GM21717 (cell line): ENCODE measurements at regions not wholly inside any gene's neighbourhood (a gene's known extent, or its start where the extent isn't known, plus 50 kb on each side); places are given as distances from the start of the nearest gene placed in this dataset.

ENCODE experiments used
- ATAC-seq: cut with Tn5 transposase; IDR thresholded peaks from one replicate; pipeline ENCODE4 v1.9.1; 2021; ENCODE audit warnings: mild to moderate bottlenecking, moderate library complexity; ENCODE audit not compliant: unreplicated experiment

DNA sequence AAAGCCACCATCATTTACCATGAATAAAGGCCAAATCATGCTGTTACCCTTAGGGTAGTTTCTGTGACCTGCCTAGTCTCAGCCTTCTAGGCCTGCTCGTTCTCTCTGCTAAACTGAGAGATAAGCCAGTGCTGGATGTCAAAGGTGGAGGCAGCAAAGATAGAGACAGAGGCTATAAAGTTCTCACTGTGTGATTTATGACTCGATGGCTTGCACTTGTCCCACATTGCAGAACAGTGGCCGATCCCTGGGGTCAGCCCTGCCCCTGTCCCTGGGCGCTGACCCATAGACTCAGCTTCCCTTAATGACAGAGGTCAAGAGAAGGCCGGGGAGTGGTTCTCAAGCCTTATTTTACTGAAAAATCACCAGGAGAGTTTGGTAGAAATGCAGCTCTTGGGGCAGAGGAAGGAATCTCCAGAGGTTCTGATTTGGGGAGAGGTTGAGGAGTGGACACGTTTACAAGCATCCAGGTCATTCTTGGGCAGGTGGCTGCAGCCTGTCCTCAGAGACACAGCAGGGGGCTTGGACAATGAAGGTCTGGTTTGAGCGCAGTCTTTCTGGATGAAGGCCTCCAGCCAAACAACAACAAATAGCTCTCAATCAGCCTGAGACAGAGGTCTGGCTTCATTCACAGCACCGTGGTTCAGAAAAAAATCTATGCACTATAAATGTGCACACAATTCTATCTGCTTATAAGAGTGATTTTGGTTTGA, 143.5 kb downstream of the ACKR3 start:
- ATAC-seq, result no peak

DNA sequence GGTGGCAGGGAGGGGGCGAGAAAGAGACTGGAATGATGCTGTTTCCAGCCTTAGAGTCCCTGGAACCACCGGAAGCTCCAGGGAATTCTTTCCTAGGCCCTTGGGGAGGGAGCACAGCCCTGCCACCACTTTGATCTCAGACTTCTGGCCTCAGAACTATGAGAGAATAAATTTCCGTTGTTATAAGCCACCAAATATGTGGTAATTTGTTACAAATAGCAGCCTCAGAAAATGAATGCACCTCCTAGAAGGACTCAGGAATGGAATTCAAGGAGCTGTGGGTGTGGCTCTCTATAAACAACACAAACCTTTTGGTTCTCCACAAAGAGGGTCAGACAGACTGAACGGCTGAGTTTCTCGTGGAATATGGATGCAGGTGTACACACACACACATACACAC, 144.5 kb downstream of the ACKR3 start:
- ATAC-seq, result no peak

DNA sequence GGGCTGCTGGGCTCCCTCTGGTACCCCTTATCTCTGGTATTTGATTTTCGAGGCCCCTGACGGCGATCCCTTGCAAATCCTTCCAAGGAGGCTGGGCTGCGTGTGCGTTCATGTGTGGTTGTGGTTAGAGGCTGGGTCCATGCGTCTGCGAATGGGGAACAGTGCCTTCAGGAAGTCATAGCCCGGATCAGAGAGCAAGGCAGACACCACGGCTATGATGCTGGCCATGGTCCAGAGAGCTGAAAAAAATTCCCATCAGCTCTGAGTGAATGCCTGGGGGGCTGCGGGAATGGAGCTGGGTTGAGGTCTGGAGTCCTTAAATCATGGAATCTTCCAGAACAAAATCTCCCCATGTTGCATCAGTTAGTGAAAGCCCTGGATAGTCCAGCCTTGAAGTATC, 145.5 kb downstream of the ACKR3 start:
- no peak for ATAC-seq

DNA sequence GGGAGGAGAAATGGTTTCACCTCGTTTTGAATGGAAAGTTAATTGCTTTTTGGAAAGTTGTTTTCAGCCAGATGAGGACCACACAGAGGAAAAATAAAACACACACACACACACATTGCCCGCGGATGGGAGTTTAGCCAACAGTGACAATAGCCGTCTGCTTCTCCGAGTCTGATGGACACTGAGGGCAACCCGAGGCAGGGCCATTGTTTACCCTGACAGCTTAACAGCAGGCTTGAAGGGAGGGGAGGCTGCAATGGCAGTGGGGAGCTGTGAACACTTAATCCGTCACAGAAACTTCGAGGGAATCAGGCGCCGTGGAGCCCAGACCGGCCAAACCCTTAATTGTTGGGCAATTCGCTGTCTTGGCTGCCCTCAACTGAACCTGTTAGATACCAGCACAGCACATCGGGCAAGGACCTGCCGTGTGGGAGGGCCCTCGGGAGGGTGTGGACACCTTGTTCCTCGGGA, 145.9 kb downstream of the ACKR3 start:
- no peak for ATAC-seq

DNA sequence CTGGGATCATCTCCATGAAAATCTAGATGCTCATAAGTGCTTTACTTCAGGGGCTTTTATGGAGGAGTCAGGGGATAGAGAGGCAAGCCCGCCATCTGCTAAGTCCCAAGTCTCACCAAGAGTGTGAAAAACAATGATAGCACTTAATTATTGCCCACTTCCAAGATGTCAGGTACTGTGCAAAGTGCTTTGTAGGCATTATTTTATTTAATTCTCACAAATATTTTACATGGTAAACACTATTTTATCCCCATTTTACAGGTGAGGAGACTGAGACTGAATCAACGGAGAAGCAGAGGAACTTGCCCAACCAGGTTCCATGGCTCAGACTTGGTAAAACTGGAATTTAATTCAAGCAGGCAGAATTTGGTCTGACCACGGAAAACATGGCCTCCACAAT, 147.5 kb downstream of the ACKR3 start:
- no peak for ATAC-seq

DNA sequence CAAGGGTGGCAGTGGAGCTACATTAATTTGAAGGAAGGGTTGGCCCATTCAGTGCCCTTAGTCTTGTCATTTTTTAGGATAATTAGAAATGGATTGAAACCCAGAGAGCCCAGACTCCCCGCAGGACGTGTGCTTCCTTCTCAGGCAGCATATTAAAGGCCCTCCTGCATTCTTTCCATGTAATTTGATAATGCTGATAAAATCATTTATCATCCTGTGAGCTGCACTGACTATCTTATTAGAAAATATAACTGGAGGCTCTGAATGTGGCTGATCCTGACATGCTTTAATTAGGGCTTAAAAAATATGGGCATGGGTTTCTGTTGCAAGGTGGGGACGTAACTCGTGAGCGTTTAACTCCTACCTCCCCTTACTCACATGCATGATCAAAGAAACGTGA, 148.1 kb downstream of the ACKR3 start:
- ATAC-seq, result no peak

DNA sequence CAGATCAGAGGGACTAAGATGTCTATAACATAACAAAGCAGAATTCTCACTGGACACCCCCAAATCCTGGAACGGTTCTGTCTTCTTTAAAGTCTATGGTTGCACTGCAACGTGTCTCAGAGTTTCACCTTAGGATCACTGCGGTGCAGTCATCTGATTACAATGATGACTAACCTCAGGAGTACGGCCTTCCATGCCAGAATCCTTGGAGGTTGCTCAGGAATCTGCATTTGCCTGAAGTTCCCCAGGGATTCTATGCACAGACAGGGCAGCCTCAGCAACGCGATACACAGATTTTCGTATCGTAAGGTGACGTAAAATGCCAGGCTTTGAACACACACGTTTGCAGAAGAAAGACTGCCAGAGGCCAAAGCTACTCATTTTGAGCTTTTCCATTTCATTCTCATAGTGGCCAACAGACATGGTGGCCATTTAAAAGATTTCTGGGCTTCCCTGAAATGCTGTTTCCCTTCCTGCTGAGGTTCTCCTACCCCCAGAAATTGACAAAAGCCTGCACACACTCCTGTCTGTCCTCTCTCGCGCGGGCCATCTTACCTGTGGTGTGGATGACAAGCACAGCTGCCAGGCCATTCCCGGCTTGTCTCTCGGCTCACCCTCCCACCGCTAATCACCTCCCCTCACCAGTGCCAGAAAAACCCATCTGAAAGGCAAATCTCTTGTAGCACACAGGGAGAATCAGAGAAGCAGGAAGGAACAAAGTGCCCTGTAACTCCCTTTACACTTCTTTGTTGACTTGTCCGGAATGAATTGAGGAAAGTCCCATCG, 148.8 kb downstream of the ACKR3 start:
- no peak for ATAC-seq

DNA sequence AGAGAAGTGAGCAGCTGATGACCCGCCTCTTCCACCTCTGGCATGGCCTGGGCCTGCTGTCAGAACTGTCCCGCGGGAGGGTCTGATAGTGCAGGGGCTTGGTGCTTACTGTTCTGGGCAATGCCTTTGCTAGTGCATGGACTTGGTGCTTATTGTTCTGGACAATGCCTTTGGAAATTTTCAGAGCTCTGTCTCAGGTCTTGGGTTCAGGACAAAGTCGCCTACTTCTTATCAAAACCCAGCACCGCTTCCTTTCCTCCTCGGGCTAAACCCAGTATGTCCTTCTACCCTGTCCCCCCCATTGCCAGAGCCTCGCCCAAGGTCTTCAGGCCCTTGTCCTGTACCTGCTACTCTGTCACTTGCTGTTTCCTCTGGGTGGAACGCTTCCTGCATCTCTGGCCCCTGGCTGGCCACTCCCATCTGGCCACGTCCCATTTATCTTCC, 149.6 kb downstream of the ACKR3 start:
- no peak for ATAC-seq

DNA sequence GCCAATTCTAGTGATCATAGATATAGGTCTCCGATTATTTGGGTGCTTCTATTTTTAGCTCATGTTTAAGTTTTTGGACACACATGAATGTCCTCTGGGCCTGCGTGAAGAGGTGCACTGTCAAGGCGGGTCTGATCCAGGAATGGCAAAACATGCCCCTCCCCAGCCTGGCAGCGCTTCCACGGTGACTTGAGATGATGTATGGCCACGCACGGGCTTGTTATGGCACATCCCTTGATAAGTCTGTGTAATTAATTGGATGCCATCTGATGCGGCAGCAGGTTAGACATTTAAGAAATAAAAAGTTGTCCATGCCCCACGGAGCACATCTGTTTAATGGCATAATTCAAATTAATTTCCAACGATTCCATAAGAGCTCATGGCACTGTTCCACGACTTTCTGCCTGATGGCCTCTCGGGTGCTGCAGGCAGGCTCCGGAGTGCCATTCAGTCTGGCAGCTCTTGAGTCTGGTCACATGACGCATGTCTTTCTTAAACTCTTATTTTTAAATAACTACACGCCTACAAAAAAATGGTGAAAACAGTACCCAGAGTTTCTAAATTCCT, 151.4 kb downstream of the ACKR3 start:
- no peak for ATAC-seq

DNA sequence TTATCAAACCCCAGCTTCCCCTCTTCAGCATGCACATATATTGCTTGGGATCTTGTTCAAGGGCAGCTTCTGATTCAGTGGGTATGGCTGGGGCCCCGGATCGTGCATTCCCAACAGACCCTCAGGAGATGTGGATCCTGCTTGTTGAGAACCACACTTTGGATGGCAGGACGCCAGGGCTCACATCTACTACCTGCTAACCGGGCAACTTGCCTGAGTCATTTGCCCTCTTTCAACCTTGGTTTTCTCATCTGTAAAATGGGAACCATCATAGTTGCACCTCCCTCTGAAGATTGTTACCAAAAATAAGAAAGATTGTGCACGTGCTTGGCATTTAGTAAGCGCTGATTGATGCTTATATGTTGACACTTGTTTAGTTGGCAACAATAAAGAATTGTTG, 154.6 kb downstream of the ACKR3 start:
- no peak for ATAC-seq

DNA sequence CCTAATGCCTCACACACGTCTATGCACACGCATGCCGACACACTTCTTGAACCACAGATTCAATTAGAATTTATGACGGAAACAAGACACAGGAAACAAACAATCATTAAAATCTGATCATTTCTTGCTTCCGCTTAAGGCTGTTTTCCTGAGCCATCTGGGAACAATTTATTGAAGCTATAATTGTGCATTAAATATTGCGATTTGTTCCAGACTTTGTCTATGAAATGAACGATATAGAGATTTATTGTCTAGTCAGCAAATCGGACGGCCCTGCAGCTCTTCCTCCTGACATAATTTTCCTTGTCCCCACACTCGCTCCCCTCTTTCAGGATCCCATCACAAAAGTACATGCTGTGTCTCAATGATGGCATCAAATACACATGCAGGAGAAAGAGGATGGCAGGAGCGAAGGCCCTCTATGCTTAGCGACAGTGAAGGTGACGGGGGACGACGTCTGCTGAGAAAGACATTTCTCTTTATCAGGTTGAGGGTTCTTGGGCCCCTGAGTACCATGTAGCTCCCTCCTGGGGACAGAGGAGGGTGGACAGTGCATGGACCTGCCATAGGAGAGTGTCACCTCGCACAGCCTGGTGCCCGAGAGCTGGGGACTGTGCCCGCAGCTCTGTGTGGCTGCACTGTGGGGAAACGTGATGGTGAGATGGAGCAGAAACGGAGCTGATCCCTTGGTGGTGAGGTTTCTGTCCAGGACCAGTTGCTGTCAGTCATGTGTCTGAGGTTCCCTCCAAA, 157.3 kb downstream of the ACKR3 start:
- ATAC-seq, result no peak

DNA sequence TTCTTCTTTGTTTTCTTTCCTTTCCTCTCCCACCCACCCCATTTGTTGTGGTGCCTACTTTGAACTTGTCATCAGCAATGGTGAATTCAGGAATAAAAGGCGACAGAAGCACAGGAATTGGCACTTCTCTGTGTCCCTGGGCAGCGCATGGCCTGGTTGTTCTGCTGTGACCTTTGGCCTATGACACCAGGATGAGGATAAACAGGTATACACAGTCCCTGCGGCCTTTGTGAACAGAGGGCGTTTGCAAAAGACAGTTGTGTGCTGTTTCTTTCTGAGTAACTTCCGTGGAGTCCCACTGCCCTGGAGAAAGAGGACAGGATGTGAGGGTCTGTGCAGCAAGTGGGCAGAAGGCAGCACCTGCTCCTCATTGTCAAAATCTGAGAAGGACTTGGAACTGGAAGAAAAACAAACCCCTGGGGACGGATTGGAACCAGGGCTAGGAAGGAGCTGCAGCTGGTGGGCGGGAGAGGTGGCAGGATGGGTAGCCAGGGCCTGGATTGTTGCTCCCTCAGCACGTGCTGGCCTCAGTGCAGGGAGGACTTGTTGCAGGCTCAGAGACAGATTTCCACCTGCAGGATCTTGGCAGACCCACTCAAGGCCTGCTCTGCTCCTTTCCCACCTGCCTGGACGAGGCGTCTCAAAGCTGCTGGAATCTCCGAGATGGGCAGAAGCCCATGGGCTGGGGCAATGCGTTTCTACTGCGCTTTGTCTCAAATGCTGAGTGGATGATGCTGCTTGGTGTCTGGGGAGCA, 159.5 kb downstream of the ACKR3 start:
- no peak for ATAC-seq

DNA sequence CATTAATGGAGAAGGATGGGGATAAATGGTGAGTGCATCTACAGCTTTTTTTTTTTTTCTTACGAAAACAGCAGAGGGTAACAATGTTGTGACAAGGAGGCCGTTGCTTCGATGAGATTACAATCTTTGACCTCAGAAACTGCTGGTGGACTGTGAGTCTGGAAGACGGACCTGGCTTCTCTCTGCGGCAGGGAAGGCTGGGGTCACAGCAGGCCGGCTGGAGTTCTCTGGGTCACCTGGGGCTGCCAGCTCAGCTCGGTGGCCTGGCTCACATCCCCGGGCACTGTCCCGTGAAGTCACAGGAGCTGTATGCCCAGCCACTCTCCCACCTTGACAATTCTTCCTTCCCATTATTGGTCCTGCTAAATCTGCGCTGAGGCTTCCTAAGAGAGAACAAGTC, 160.8 kb downstream of the ACKR3 start:
- ATAC-seq, result no peak

DNA sequence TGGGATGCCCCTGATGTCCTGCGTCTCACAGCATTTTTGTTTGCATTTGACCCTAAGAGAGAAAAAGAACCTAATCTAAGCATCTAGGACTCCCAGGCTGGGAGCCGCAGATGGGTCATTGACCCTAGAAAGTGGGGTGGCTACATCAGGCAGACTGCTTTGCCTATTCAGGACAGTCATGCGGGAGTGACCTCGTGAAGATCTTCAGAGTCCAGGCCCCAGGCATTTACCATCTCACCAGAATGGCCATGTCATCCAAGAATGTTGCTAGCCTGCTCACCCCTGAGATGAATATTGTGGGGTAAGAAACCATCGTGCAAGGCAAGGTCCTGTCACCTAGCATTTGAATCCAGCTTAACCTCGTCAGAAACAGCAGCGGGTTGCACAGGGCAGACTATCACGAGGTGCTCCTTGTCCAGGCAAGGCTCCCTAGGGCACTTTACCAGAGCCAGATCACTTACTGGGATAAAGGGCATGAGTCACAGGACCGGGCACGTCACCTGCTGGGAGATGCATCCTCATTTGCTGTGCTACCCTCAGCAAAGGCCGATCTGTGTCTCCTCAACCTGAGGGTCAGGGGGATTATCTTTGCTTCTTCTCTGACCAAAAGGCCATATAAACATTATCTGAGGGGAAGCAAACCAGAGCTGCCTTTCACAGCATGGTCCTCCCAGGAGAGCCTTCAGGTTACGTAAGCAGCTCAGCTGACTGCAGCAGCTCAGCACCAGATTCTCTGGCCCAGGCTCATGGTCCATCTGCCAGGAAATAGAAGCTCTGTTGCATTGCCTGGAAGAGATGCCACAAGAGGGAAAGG, 162.3 kb downstream of the ACKR3 start:
- ATAC-seq, result no peak

DNA sequence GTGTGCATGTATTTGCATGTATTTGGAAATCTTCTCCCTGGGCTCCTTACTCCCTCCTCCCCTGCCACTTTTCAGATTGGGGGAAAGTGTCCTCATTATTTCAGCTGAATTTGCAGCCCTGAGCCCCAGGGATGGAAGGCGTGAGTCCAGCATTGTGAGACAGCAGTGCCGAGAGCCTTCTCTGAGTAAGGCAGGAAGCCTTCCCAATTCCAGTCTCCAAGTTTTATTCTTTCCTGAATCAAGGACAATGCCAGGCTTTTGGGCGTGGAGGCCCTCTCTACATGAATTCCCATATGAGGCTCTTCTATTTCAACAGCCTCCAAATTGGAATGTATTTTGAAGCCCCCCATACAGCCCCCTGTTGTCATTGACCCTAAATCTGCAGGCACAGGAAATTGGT, 163.5 kb downstream of the ACKR3 start:
- no peak for ATAC-seq

DNA sequence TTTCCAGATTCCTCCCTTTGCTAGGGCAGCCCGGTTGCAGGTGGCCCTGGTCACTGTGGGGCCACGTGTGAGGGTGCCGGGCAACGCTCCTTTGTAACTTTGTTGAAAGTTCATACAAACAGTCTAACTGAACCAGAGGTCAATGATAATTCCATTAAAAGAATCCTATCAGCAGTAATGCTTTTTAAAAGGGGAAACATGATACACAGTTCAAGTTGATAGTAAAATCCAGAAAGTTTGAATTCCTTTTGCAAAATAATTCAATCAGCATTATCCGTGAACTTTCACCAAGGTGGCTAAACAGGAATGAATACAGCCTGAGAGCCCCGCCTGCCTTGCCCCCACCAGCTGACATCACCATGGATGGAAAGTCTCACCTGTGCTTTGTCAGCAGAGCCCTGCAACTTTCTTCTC, 166.2 kb downstream of the ACKR3 start:
- no peak for ATAC-seq

DNA sequence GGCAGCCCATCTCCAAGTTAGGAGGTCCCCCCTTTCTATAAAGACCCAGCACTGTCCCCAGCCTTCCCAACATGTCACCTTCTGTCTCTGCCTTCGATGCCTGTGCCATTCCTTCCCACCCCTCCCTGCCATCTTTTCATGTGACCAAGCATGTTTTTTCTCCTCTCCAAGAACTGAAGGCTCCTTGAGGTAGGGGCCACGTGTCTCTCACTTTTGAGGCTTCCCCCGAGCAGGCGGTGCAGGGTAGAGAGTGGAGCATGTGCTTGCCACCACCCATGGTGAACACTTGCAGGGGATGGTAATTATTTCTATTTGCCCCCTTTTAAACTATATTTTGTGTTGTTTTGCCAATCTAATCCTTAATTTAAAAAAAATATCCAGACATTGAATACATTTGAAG, 168.4 kb downstream of the ACKR3 start:
- ATAC-seq, result no peak

DNA sequence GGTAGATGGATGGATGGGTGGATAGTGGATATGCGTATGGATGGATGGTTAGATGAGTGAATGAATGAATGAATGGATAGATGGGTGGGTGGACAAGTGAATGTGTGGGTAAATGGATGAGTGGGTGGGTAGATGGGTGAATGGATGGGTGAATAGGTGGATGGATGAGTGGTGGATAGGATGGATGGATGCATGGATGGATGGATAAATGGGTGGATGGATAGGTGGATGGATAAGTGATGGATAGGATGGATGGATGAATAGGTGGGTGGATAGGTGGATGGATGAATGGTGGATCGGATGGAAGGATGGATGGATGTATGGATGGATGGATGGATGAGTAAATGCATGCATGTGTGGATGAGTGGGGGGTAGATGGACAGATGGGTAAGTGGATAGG, 169.3 kb downstream of the ACKR3 start:
- ATAC-seq, result no peak

DNA sequence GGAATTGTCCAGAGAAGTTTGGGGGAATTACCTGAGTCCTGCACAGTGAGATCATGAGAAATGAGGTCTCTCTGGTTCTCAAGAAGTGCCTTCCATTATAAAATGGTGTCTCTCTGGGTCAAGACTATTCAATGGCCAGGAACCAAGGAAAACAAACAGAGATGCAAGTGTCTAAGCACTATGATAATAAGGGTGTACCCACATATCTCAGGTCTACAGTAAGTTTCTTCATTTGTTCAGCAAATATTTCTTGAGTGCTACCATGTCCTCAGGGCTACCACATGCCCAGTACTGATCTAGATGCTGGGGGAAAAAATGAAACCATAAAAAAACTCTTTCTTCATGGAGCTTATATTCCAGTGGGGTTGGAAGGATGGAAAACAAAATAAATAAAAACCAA, 170.0 kb downstream of the ACKR3 start:
- no peak for ATAC-seq

DNA sequence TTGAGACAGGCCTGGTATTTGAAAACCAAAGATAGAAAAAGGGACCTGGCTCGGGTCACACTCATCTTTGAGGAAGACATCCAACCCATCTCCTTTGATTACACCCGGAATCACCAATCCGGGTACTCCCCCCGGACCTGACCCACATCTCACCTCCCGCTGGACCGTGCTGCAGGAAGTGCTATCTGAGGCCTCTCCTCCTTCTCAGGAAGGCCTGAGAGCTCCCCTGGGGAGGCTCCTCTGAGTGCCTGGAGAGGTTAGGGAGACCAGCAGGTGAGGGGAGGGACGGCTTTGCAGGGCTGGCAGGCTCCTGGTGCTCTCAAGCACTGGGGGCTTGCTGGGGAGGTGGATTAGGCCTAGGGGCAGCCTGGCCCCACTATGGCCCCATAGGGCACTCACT, 170.9 kb downstream of the ACKR3 start:
- no peak for ATAC-seq
